ENCODE measurements at regions not wholly inside any gene's neighbourhood (a gene's known extent, or its start where the extent isn't known, plus 50 kb on each side); places are given as distances from the start of the nearest gene placed in this dataset.

DNA sequence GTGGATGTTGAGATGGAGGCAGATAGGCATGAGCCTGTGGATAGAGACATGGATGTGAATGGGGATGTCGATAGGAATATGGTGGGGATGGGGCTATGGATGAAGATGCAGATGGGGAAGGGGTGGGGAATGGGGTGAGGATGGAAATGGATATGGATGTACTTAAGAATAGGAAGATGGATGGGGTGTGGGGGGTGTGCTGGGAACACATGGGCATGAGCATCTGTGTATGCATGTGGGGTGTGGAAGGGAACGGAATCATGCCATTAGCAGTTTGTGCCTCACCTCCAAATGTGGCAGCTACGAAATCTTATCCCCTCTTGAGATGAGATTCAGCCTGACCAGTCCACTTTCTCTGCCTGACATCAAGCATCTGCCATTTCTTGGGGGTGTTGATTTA lies 359.5 kb upstream of the MGMT start:
- ChIA-PET POLR2A (no interaction called here), CTCF (no interaction called here)
- no peak overlapping the region for H3K4me3 ChIP-seq (ENCODE audit: low read depth, low read length)
- TF ChIP-seq CTCF (IDR thresholded peaks at IDR 0.05; ENCODE audit: insufficient read depth, low read length, missing control alignments), result no peak
- DNase-seq (ENCODE audit: low read depth, low spot score), result no peak

GRCh38 chr10:129108378-129108777 lies 358.7 kb upstream of the MGMT start:
- no peak for DNase-seq (ENCODE audit: low read depth, low spot score)
- no peak for TF ChIP-seq CTCF (IDR thresholded peaks at IDR 0.05; ENCODE audit: insufficient read depth, low read length, missing control alignments)
- CTCF ChIA-PET, result no interaction called here

DNA sequence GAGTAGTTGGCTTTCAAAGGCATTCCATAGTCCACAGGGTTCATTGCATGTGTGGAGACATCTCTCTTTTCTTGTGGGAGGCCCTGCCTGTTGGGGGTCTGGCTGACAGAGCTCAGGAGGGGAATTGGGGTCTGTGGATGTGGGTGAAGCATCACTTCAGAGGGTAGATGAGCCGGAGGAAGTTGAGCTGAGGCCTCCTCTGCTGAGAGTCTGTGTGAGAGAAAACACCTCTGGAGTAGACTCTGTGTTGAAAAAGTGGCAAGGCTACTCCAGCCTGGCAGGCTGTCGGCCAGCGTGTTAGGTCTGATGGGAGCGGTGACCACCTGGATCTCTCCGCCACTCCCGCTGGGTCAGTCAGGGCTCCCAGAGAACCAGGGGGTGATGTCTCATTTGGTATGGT lies 358.0 kb upstream of the MGMT start:
- POLR2A ChIA-PET, result no interaction called here
- CTCF ChIA-PET, result no interaction called here
- no peak overlapping the region for H3K4me3 ChIP-seq (ENCODE audit: low read depth, low read length)
- no peak for TF ChIP-seq CTCF (IDR thresholded peaks at IDR 0.05; ENCODE audit: insufficient read depth, low read length, missing control alignments)
- DNase-seq (ENCODE audit: low read depth, low spot score), result no peak

More at GRCh38 chr10:129108378-129108777, 358.7 kb upstream of the MGMT start:
- no peak overlapping the region for H3K4me3 ChIP-seq (ENCODE audit: low read depth, low read length)
- POLR2A ChIA-PET, result no interaction called here

- no peak overlapping the region for H3K4me3 ChIP-seq (ENCODE audit: low read depth, low read length)
- POLR2A ChIA-PET, result no interaction called here
- no peak for DNase-seq (ENCODE audit: low read depth, low spot score)
- CTCF ChIA-PET, result no interaction called here
- no peak for TF ChIP-seq CTCF (IDR thresholded peaks at IDR 0.05; ENCODE audit: insufficient read depth, low read length, missing control alignments)
Measured at GRCh38 chr10:129110780-129111179, 356.3 kb upstream of the MGMT start.

- ChIA-PET POLR2A (no interaction called here), CTCF (no interaction called here)
Measured at GRCh38 chr10:129111922-129112321, 355.1 kb upstream of the MGMT start.

GRCh38 chr10:129114588-129114987 lies 352.5 kb upstream of the MGMT start:
- H3K4me3 ChIP-seq (ENCODE audit: low read depth, low read length), result no peak overlapping the region
- CTCF ChIA-PET, result no interaction called here
- no peak for TF ChIP-seq CTCF (IDR thresholded peaks at IDR 0.05; ENCODE audit: insufficient read depth, low read length, missing control alignments)
- no peak for DNase-seq (ENCODE audit: low read depth, low spot score)
- POLR2A ChIA-PET, result no interaction called here

More at GRCh38 chr10:129111922-129112321, 355.1 kb upstream of the MGMT start:
- DNase-seq (ENCODE audit: low read depth, low spot score), result no peak
- H3K4me3 ChIP-seq (ENCODE audit: low read depth, low read length), result no peak overlapping the region
- no peak for TF ChIP-seq CTCF (IDR thresholded peaks at IDR 0.05; ENCODE audit: insufficient read depth, low read length, missing control alignments)
